H9 (cell line): ENCODE measurements at regions not wholly inside any gene's neighbourhood (a gene's known extent, or its start where the extent isn't known, plus 50 kb on each side); places are given as distances from the start of the nearest gene placed in this dataset.

Source experiments
- DNase-seq: peaks from one replicate; pipeline ENCODE4 v3.0.0-alpha.2; 2017
- H2AFZ ChIP-seq: one replicate; pipeline ENCODE4 v1.6.1; 2013; ENCODE audit warnings: mild to moderate bottlenecking, low read length, control low read depth, moderate library complexity
- H2AK5ac ChIP-seq: 2 replicates; pipeline ENCODE4 v1.6.1; 2013; ENCODE audit warnings: low read length, control low read depth, mixed read lengths; ENCODE audit not compliant: insufficient read length
- H2BK120ac ChIP-seq: one replicate; pipeline ENCODE4 v1.6.1; 2013; ENCODE audit warnings: low read depth, mild to moderate bottlenecking, low read length, control low read depth, inconsistent platforms; ENCODE audit not compliant: poor library complexity, severe bottlenecking
- H2BK12ac ChIP-seq: 2 replicates; pipeline ENCODE4 v1.6.1; 2013; ENCODE audit warnings: low read length, control low read depth, mixed read lengths, low read depth; ENCODE audit not compliant: insufficient read length
- H2BK15ac ChIP-seq: 2 replicates; pipeline ENCODE4 v1.6.1; 2013; ENCODE audit warnings: low read depth, low read length, control low read depth
- H2BK20ac ChIP-seq: one replicate; pipeline ENCODE4 v1.6.1; 2013; ENCODE audit warnings: low read depth, mild to moderate bottlenecking, low read length, control low read depth, inconsistent platforms; ENCODE audit not compliant: poor library complexity, severe bottlenecking
- H2BK5ac ChIP-seq: 2 replicates; pipeline ENCODE4 v1.6.1; 2013; ENCODE audit warnings: low read length, control low read depth, mixed read lengths; ENCODE audit not compliant: insufficient read length
- H3K14ac ChIP-seq: 2 replicates; pipeline ENCODE4 v1.6.1; 2013; ENCODE audit warnings: low read length, control low read depth; ENCODE audit not compliant: insufficient read depth
- H3K18ac ChIP-seq: 2 replicates; pipeline ENCODE4 v1.6.1; 2013; ENCODE audit warnings: low read depth, mild to moderate bottlenecking, mixed read lengths, low read length, control low read depth; ENCODE audit not compliant: insufficient read length
- H3K23ac ChIP-seq: 2 replicates; pipeline ENCODE4 v1.6.1; 2013; ENCODE audit warnings: low read length, control low read depth, mixed read lengths, low read depth; ENCODE audit not compliant: insufficient read length
- H3K23me2 ChIP-seq: 2 replicates; pipeline ENCODE4 v1.6.1; 2013; ENCODE audit warnings: low read depth, mild to moderate bottlenecking, mixed read lengths, low read length, control low read depth; ENCODE audit not compliant: insufficient read length, poor library complexity, severe bottlenecking
- H3K27ac ChIP-seq: 2 replicates; pipeline ENCODE4 v1.5.1; 2013; ENCODE audit warnings: low read length, control low read depth, mixed read lengths, low read depth; ENCODE audit not compliant: insufficient read length
- H3K27me3 ChIP-seq: 2 replicates; pipeline ENCODE4 v1.6.1; 2013; ENCODE audit warnings: low read length, control low read depth, inconsistent platforms; ENCODE audit not compliant: insufficient read depth
- H3K4ac ChIP-seq: 2 replicates; pipeline ENCODE4 v1.6.1; 2013; ENCODE audit warnings: low read depth, mild to moderate bottlenecking, control low read depth, inconsistent platforms, low read length, moderate library complexity
- H3K4me1 ChIP-seq: 2 replicates; pipeline ENCODE4 v1.6.1; 2013; ENCODE audit warnings: low read length, control low read depth, inconsistent platforms; ENCODE audit not compliant: insufficient read depth
- H3K4me2 ChIP-seq: 2 replicates; pipeline ENCODE4 v1.6.1; 2013; ENCODE audit warnings: low read length, control low read depth, mixed read lengths; ENCODE audit not compliant: insufficient read length, insufficient read depth
- H3K56ac ChIP-seq: 2 replicates; pipeline ENCODE4 v1.6.1; 2013; ENCODE audit warnings: low read depth, mild to moderate bottlenecking, mixed read lengths, low read length, control low read depth; ENCODE audit not compliant: insufficient read length
- H3K79me1 ChIP-seq: 2 replicates; pipeline ENCODE4 v1.6.1; 2013; ENCODE audit warnings: low read depth, mild to moderate bottlenecking, moderate library complexity, low read length, control low read depth, inconsistent platforms; ENCODE audit not compliant: insufficient read depth, poor library complexity, severe bottlenecking
- H3K79me2 ChIP-seq: 2 replicates; pipeline ENCODE4 v1.6.1; 2013; ENCODE audit warnings: low read length, control low read depth, inconsistent platforms; ENCODE audit not compliant: insufficient read depth
- H3K9ac ChIP-seq: 2 replicates; pipeline ENCODE4 v1.6.1; 2013; ENCODE audit warnings: low read length, control low read depth, mixed read lengths; ENCODE audit not compliant: insufficient read length; ENCODE audit errors: extremely low read depth
- H3K9me3 ChIP-seq: one replicate; pipeline ENCODE4 v1.6.1; 2013; ENCODE audit warnings: low read depth, low read length, inconsistent platforms; ENCODE audit not compliant: control insufficient read depth
- H3T11ph ChIP-seq: one replicate; pipeline ENCODE4 v1.6.1; 2013; ENCODE audit warnings: mild to moderate bottlenecking, low read length, control low read depth, inconsistent platforms
- H4K20me1 ChIP-seq: one replicate; pipeline ENCODE4 v1.6.1; 2013; ENCODE audit not compliant: control insufficient read depth, insufficient read length, insufficient read depth
- H4K5ac ChIP-seq: 2 replicates; pipeline ENCODE4 v1.6.1; 2013; ENCODE audit warnings: low read depth, mild to moderate bottlenecking, mixed read lengths, low read length, control low read depth; ENCODE audit not compliant: insufficient read length
- H4K8ac ChIP-seq: replicated peaks from 2 replicates; pipeline ENCODE4 v1.6.1; 2013; ENCODE audit warnings: low read length, control low read depth, mixed read lengths, low read depth; ENCODE audit not compliant: insufficient read length
- H4K91ac ChIP-seq: 2 replicates; pipeline ENCODE4 v1.6.1; 2013; ENCODE audit warnings: low read depth, mild to moderate bottlenecking, moderate library complexity, mixed read lengths, low read length, control low read depth; ENCODE audit not compliant: insufficient read length
- H3K27ac Mint-ChIP-seq, 3 experiments: 2 replicates in 2 of 3; 3 replicates in 1 of 3; pipeline ENCODE4 v1.8.0; 2020 to 2021; ENCODE audit warnings: mixed read lengths in 3 of 3, mild to moderate bottlenecking in 1 of 3, moderate library complexity in 1 of 3
- H3K27me3 Mint-ChIP-seq: 2 replicates; pipeline ENCODE4 v1.8.0; 2021; ENCODE audit warnings: low read depth, mild to moderate bottlenecking, moderate library complexity, mixed read lengths
- H3K36me3 Mint-ChIP-seq, 3 experiments: 2 replicates in 2 of 3; 3 replicates in 1 of 3; pipeline ENCODE4 v1.8.0; 2020 to 2021; ENCODE audit warnings: low read depth in 3 of 3, mixed read lengths in 3 of 3; ENCODE audit not compliant: insufficient read depth in 1 of 3
- H3K4me1 Mint-ChIP-seq, 2 experiments: 2 replicates each; pipeline ENCODE4 v1.8.0; 2020; ENCODE audit warnings: mixed read lengths in 2 of 2
- H3K4me3 Mint-ChIP-seq, 2 experiments: 2 replicates in 1 of 2; 3 replicates in 1 of 2; pipeline ENCODE4 v1.8.0; 2020 to 2021; ENCODE audit warnings: mild to moderate bottlenecking in 2 of 2, mixed read lengths in 2 of 2, moderate library complexity in 1 of 2
- H3K9me3 Mint-ChIP-seq, 2 experiments: 2 replicates in 1 of 2; 3 replicates in 1 of 2; pipeline ENCODE4 v1.8.0; 2020; ENCODE audit warnings: mild to moderate bottlenecking in 2 of 2, mixed read lengths in 2 of 2, moderate library complexity in 1 of 2
- WGBS: extraction: QIAGEN DNeasy Blood & Tissue Kit; methylation state at CpG from one replicate; pipeline ENCODE4 v1.1.7; 2013; ENCODE audit warnings: missing lambda C conversion rate, low lambda C conversion rate, mixed read lengths; ENCODE audit not compliant: insufficient read length; ENCODE audit errors: extremely low coverage; 5-methylcytosine and 5-hydroxymethylcytosine counted together
- TF ChIP-seq, protein P1 (sequence below): fragments of 200-600 bp; sonication (generic); conservative IDR thresholded peaks from 3 replicates; pipeline ENCODE4 v1.8.0; 2021; ENCODE audit warnings: antibody characterized with exemption, mild to moderate bottlenecking

DNA sequence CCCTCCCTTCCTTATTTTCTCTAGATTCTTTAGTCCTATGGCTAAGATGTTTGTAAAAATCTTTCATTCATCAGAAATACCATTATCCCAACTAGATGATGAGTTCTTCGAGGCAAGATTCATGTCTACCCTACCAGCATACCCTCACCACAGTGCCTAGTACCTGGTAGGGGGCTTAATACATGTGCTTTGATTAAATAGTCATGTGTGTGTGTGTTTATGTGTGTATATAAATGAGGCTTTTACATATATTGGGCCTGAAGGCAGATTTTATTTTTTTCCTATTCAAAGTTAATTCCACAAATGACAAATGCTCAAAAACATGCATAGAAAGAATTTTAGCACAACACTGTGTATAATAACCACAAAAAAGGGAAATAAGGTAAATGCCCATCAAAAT lies 193.0 kb upstream of the IRX3 start:
- H4K20me1 ChIP-seq: no peaks in the 10 kb centered on the region
- no CpG with 5 or more reads among the region's 1 CpG for WGBS

More for the DNA sequence above, 193.0 kb upstream of the IRX3 start:
- Histone ChIP-seq H3K23ac (no peak overlapping the region), H3T11ph (no peak overlapping the region), H4K8ac (no peak overlapping the region), H3K4me2 (no peak overlapping the region), H3K56ac (no peak overlapping the region), H3K9me3 (no peaks in the 10 kb centered on the region), H2BK20ac (no peak overlapping the region), H3K9ac (no peak overlapping the region), H2AFZ (no peak overlapping the region), H2AK5ac (no peak overlapping the region), H3K4me1 (no peaks in the 10 kb centered on the region), H3K4ac (no peak overlapping the region), H2BK15ac (no peak overlapping the region), H2BK5ac (no peak overlapping the region), H3K79me1 (no peaks in the 10 kb centered on the region), H3K18ac (no peak overlapping the region), H3K27me3 (no peaks in the 10 kb centered on the region), H2BK120ac (no peak overlapping the region), H2BK12ac (no peak overlapping the region), H3K27ac (no peak overlapping the region), H3K14ac (no peak overlapping the region), H3K79me2 (no peaks in the 10 kb centered on the region), H3K23me2 (no peaks in the 10 kb centered on the region), H4K5ac (no peak overlapping the region), H4K91ac (no peak overlapping the region)
- no peaks in the 10 kb centered on the region for H3K36me3 Mint-ChIP-seq
- no peak overlapping the region for H3K4me3 Mint-ChIP-seq
- H3K4me1 Mint-ChIP-seq: no peaks in the 10 kb centered on the region
- peaks cover 3% of the 10 kb centered on the region for H3K27me3 Mint-ChIP-seq
- no peaks in the 10 kb centered on the region; a peak in 1 of 5 replicates for H3K9me3 Mint-ChIP-seq
- H3K27ac Mint-ChIP-seq: no peak overlapping the region
- TF ChIP-seq, protein P1, sequence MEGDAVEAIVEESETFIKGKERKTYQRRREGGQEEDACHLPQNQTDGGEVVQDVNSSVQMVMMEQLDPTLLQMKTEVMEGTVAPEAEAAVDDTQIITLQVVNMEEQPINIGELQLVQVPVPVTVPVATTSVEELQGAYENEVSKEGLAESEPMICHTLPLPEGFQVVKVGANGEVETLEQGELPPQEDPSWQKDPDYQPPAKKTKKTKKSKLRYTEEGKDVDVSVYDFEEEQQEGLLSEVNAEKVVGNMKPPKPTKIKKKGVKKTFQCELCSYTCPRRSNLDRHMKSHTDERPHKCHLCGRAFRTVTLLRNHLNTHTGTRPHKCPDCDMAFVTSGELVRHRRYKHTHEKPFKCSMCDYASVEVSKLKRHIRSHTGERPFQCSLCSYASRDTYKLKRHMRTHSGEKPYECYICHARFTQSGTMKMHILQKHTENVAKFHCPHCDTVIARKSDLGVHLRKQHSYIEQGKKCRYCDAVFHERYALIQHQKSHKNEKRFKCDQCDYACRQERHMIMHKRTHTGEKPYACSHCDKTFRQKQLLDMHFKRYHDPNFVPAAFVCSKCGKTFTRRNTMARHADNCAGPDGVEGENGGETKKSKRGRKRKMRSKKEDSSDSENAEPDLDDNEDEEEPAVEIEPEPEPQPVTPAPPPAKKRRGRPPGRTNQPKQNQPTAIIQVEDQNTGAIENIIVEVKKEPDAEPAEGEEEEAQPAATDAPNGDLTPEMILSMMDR: no peak
- DNase-seq: no peak
